ENCODE measurements at regions not wholly inside any gene's neighbourhood (a gene's known extent, or its start where the extent isn't known, plus 50 kb on each side); places are given as distances from the start of the nearest gene placed in this dataset.

GRCh38 chr3:177465257-177465642 lies 268.0 kb upstream of the TBL1XR1 start:
- in situ Hi-C loops (cut with HindIII; ENCODE audit: extremely low pct_ligation_motif_present, low pct_unique_long_range_greater_than_20kb) (no loop called here), intact Hi-C loops (cut with micrococcal nuclease; ENCODE audit: unreplicated experiment) (no loop called here)
- H2AFZ ChIP-seq (ENCODE audit: low read length) = no peak overlapping the region
- H3K79me2 ChIP-seq (ENCODE audit: insufficient read depth, low read length) = no peaks in the 10 kb centered on the region
- no TSS peak for BruUV-seq (replicated peaks)
- no peaks in the 10 kb centered on the region for H3K36me3 ChIP-seq (replicated peaks in 1 of 2; ENCODE audit: control insufficient read depth in 1 of 2, insufficient read depth in 2 of 2, low read length in 2 of 2)
- POLR2A ChIA-PET = no interaction called here
- no peak overlapping the region for H3K4me3 ChIP-seq (replicated peaks in 1 of 3; ENCODE audit: insufficient read depth in 1 of 3, low read depth in 2 of 3, low read length in 3 of 3)
- H4K20me1 ChIP-seq (ENCODE audit: insufficient read depth, low read length) = no peaks in the 10 kb centered on the region
- H3K27ac ChIP-seq (ENCODE audit: extremely low read length, insufficient read depth, low read length) = no peak overlapping the region
- 59% methylated on average over 4 of the region's 4 CpGs for WGBS (ENCODE audit: low lambda C conversion rate)
- no peak for DNase-seq (ENCODE audit: low spot score)
- no peak overlapping the region for H3K4me2 ChIP-seq (ENCODE audit: low read depth, low read length)
- CTCF ChIA-PET (ENCODE audit: low intra/inter-chr PET ratio, low total read pairs) = no interaction called here
- no peaks in the 10 kb centered on the region for H3K4me1 ChIP-seq (ENCODE audit: insufficient read depth, low read length)
- no peak for ATAC-seq
- H3K27me3 ChIP-seq (ENCODE audit: control insufficient read depth in 1 of 2, insufficient read depth in 2 of 2, low read length in 2 of 2) = no peaks in the 10 kb centered on the region
- H3K9me3 ChIP-seq (ENCODE audit: low read length) = no peaks in the 10 kb centered on the region
- no peak for FAIRE-seq
- no peak for TF ChIP-seq ZFP37 (CRISPR knock-in tag; IDR thresholded peaks at IDR 0.05; ENCODE audit: borderline replicate concordance)
- TF ChIP-seq ZGPAT (CRISPR knock-in tag; IDR thresholded peaks at IDR 0.05) = no peak
- no peak for TF ChIP-seq IRF9 (CRISPR knock-in tag; IDR thresholded peaks at IDR 0.05; ENCODE audit: borderline replicate concordance)
- no peak for TF ChIP-seq XRCC5 (optimal IDR thresholded peaks at IDR 0.05; ENCODE audit: low read length)
- no peak for TF ChIP-seq ZNF513 (CRISPR knock-in tag; conservative IDR thresholded peaks at IDR 0.05)
- no peak for TF ChIP-seq GPBP1L1 (CRISPR knock-in tag; IDR thresholded peaks at IDR 0.05)
- no peak for TF ChIP-seq NFYB (CRISPR knock-in tag; IDR thresholded peaks at IDR 0.05)
- TF ChIP-seq ARNT2 (CRISPR knock-in tag; IDR thresholded peaks at IDR 0.05; ENCODE audit: low read depth) = no peak
- TF ChIP-seq CENPT (CRISPR knock-in tag; IDR thresholded peaks at IDR 0.05; ENCODE audit: low read depth) = no peak
- no peak for TF ChIP-seq GTF2F1 (IDR thresholded peaks at IDR 0.05; ENCODE audit: low read length)
- no peak for TF ChIP-seq ZNF589 (CRISPR knock-in tag; conservative IDR thresholded peaks at IDR 0.05)
- TF ChIP-seq ZNF225 (CRISPR knock-in tag; IDR thresholded peaks at IDR 0.05) = no peak
- no peak for TF ChIP-seq RBAK (CRISPR knock-in tag; IDR thresholded peaks at IDR 0.05)
- no peak for TF ChIP-seq ZNF557 (CRISPR knock-in tag; IDR thresholded peaks at IDR 0.05)
- TF ChIP-seq ZNF703 (CRISPR knock-in tag; IDR thresholded peaks at IDR 0.05; ENCODE audit: borderline replicate concordance) = no peak
- no peak for TF ChIP-seq ZFAT (CRISPR knock-in tag; conservative IDR thresholded peaks at IDR 0.05)
- no peak for TF ChIP-seq ZFYVE20 (CRISPR knock-in tag; IDR thresholded peaks at IDR 0.05; ENCODE audit: borderline replicate concordance, low read depth)
- H3K9ac ChIP-seq (ENCODE audit: insufficient read depth, low read depth, low read length) = no peak overlapping the region
